ENCODE measurements at regions not wholly inside any gene's neighbourhood (a gene's known extent, or its start where the extent isn't known, plus 50 kb on each side); places are given as distances from the start of the nearest gene placed in this dataset.
"Not testable (repeated sequence)": the region's sequence is repeated elsewhere in the genome, so short reads cannot be mapped to it uniquely, and the experiment has no call there.

DNA sequence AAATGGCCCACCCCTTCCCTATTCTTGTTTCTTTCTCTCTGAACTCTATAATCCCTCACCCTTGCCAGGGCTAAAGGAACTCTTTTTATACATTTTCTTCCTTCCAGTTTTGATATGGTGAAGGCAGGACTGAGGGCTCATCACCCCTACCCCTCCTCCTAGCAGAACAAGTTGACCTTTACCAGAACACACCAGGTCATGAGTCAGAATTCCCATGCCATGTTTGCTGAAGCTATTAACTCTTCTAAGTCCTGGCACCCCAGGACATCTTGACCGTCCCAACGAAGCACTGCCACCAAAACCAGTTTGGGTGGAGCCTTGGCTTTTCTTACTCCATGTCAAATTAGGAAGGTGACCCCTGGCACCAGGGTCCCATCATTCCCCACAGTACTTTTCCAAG is 57.5 kb upstream of the DYNLT3 start:
- DNase-seq = no peak

DNA sequence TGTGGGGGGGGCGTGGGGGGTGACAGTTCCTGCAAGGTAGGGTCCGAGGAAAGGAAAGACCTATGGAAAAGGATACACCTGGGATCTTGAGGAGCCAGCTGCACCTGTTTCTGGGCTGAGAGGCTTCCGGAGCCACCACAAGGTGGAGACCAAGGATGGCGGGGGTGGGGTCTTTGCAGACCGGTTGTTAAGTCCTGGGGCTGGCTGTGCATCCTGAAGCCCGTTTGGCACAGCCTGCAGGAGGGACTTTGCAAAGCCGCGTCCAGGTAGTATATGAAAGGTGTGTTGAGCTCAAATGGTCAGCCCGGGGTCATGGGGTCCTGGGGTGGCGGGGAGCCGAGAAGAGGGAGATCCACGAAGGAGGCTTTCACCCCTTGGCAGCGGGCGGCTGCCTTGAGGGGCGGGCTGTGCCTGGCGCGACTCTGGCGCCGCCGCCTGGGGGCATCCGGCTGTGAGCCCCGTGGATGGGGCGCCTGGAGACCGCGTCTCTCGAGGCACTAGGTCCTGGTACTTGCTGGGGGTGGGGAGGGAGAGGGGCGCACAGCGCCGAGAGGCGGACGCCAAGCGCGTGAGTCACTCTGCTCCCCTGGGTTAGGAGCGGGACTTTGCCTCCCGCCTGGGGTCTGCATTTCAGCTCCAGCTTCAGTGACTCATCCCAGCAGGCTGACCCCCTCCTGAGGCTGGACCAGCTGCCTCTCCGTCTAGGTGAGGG is 58.2 kb upstream of the DYNLT3 start:
- peak; percentile 72 for DNase-seq

DNA sequence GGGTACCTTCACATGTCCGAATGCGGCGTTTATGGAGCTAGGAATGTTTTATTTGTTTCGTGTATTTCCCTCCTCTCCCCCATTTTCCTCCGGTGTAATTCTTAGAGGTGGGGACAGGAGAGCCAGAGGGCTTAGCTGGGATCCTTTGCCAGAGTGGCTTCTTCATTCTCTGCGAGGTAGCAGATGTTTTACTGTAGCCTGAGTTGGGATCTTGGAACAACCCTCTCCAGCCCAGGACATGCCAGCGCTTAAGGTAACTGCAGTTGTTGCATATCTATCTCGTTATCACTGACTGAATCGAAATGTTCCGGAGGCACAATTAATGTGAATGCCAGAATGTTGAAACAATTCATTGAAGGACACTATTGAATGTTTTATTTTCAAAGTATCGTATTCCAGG is 59.0 kb upstream of the DYNLT3 start:
- DNase-seq = no peak

DNA sequence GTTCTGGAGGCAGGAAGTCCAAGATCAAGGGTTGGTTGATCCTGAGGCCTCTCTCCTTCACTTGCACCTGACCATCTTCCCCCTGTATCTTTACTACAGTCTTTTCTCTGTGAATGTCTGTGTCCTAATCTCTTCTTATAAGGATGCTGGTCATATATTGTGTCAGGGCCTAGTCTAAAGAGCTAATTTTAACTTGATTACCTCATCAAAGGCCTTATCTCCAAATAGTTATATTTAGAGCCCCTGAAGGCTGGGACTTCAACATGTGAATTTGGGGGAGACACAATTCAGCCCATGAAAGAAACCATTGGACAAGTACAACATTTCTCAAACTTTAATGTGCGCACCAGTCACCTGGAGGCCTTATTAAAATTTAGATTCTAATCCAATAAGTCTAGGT is 62.8 kb upstream of the DYNLT3 start:
- no peak for DNase-seq

DNA sequence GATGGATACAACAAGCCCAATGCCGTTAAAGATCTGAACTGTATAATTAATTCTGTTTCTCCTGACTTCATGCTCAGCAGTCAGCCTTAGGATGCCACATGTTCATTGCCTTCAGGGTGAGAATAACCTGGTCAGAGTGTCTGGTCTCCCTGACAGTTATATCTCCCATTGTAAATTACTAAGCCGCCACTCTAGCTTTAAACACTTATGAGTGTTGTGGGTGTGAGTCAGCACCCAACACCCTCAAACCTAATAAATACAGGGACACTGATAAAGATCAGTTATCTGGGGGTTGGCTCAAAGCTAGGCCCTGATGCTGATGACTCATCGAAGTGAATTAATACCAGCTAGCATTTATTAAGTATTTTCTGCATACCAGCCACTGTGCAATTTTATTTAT is 64.9 kb upstream of the DYNLT3 start:
- peak; percentile 76 for DNase-seq

DNA sequence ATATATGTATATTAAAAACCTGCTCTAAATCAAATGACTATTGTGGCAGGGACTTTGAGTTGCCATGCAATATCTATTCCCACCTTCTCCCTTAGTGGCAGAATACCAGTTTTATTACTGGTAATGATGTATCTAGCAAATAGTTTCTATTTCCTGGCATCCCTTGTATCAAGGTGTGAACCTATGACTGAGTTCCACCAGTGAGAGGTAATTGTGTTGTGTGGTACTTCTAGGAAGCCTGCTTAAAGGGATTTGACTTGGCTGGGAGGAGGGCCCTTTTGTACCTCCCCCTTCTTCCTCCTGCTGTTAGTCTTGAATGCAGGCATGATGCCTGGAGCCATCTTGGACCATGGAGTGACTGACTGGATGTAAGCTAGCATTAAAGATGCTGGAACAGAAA is 65.4 kb upstream of the DYNLT3 start:
- no peak for DNase-seq

DNA sequence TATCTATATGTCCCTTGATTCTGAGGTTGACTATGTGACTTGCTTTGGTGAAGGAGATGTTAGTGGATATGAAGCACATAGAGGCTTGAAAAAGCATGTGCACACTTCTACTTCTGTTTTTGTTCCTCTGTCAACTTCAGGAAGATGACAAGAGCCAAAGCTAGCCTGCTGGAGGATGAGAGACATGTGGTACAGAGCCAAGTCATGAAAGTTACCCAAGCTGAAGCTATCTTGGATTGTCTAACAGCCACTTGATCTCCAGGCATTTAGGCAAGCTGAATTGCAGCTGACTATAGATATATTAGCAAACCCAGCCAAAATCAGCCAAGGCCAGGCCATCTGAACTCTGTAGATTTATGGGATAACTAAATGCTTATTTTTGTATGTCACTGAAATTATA is 70.8 kb upstream of the DYNLT3 start:
- no peak for DNase-seq

DNA sequence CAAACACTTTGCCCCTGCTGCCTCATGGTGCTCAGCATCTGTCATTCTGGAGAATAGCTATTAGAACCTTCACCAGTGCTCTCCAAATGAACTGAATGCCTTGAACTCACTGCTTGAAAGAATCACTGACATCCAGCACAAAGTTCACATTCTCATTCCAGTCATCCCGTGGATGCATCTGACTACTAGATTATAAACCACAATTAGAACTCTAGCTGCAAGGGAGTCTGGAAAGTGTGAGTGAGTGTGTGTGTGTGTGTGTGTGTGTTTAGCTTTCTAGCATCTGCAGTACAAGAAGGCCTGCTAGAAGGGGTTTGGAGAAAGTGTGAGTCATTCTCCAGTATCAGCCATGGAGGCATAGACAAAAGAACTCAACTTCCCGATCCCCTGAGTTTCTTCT is 71.3 kb upstream of the DYNLT3 start:
- DNase-seq = no peak

DNA sequence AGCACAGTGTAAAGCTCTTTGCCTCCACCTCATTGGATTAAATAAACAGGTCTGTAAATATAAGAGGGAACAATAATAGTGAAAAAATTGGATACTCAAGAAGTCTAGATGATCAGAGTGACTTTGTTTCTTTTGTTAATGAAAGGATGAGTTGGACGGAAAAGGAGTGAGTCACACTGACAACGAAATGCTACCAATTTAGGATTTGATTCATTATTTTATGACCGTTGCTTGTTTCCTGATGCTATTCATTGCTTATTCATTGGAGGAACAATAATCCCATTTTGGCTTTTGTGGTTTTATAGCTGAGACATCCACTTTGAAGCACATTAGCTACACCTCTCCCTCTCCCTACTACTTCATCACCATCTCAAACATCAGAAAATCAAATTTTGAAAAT is 74.4 kb upstream of the DYNLT3 start:
- DNase-seq = peak; percentile 76

DNA sequence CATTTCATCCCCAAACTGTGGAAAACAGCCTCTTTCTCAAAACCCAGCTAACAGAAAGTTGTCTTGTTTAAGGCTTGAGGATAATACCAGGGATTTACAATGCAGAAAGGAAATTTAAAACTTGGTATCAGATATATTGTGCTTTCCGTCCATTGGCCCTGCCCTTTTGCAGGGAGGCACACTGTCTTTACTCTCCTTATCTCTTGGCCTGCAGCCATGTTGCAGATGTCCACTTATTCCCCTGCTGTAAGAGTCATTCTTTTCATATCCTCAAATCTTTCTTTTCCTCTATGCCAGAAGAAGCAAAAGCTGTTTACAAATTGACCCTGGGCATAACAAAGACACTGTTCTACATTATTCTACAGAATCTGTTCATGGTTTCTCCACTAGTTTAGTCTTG is 75.6 kb upstream of the DYNLT3 start:
- DNase-seq = no peak

DNA sequence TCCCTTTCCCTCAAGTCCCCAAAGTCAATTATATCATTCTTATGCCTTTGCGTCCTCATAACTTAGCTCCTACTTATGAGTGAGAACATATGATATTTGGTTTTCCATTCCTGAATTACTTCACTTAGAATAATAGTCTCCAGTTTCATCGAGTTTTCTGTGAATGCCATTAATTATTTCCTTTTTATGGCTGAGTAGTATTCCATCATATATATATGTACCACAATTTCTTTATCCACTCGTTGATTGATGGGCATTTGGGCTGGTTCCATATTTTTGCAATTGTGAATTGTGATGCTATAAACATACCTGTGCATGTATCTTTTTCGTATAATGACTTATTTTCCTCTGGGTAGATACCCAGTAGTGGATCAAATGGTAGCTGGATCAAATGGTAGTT is 78.4 kb upstream of the DYNLT3 start:
- DNase-seq = not testable (repeated sequence)

DNA sequence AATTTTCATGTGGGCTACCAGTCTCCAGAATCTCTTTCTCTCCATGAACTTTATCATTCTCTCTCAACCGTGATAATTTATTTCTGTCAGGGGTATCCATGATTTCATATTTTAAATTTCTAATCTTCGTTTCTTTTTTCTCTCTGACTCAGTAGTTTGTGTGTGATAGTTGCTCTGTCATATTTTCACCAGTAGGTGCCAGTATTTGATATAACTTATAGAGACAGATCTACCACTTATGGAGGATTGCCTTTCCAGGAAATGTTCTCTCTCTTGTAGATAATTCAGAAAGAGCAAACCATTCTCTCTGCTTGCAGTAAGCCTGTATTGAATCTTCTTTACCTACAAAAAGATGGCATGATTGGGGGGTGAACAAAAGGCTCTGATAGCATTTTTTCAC is 79.3 kb upstream of the DYNLT3 start:
- DNase-seq = peak; percentile 36

DNA sequence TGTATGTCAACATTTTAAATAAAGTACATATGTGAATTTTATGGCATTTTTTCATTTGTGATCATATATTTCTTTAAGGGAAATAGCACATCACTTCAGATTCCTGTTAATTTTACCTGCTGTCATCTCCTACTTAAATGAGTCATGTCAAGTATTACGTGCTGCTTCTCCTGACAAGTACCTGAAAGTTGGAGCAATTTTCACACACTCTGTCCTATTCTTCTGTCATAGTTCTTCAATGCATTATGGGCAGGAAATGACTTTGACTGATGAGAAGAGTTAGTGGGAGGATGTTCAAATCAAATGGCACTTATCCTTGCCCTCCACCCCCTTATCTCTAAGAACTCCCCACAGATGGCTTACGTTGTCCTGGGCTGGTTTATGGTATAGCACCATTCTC is 64.2 kb upstream of the SYTL5 start:
- no peak for DNase-seq

DNA sequence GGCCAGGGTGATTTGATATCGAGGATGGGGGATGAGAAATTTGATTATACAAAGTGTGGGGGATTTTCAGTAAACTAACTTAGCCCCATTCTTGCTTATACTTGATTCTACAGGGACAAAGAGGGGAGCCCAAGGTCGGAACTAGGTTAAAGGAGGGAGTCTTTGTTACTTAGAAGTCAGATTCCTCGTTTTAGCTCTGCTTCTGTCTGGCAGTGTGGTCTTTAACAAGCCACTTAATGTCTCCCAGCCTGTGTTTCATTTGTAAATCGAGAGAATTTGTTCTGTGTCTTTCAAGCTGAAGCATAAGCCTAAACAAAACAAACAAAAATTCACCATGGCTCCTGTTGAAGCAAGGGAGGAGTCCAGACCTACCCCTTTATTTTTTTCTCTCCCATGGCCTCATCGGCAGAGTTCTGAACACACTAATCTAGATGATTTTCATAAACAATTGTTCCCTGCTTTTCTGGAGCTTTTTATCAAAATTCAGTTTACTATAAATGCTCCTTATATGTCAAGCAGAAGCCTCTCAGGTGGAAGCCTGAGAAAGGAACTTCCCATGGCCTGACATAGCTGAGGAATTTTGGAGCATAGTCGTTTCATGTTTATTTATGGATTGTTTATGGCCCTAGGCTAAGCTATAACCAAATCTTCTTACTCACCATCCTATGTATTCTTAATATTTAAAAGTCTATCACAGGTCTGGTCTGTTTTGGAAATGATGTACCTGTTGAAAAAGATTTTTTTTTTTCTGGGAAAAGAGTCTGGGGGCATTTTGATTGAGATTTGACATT is 62.6 kb upstream of the SYTL5 start:
- DNase-seq = no peak

DNA sequence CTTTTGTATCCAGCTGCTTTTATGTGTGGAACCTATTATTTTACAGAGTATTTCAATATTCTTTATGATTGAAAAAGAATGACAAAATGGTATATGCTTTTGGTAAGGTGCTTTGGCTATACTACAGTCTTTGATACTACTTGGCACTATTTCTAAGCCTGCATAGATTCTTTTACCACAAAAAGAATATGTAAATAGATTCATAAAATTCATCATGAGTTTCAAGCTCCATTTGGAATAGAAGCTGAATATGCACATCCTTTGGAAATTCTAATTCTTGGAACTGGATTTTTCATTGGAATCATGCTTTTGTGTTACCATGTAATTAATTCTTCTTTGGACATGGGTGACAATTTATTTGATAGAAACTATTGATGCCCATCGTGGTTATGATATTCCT is 60.2 kb upstream of the SYTL5 start:
- DNase-seq = no peak

DNA sequence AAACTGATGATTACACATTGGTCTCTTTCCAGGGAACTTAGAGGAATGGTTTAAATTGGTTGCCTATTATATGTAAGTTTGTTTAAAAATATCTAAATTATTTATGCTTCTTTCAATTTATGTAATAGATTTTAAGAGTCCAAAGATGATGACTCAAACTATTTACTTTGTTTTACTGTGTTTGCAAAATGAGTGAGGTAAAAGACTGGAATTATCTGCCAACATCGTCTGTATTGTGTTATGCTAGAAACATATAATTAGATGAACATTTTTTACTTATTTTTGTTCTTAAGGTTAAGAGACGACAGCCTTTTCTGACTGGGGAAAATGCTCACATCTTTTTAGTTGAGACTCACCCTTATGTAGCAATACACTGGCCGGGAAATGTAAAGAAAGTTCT is 51.1 kb upstream of the SYTL5 start:
- DNase-seq = no peak

DNA sequence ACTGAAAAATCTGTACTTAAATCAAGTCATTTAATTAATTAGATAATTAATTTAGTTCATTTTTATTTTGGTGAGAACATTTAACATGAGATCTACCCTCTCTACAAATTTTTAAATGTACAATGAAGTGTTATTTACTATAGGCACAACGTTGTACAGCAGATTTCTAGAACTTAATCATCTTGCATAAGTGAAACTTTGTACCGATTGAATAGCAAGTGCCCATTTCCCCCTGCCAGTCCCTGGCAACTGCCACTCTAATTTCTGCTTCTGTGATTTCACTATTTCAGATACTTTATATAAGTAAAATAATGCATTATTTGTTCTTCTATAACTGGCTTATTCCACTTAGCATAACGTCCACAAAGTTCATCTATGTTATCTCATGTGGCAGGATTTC is 50.1 kb upstream of the SYTL5 start:
- no peak for DNase-seq
